Testis (tissue), 2 donors: ENCODE measurements at regions not wholly inside any gene's neighbourhood (a gene's known extent, or its start where the extent isn't known, plus 50 kb on each side); places are given as distances from the start of the nearest gene placed in this dataset.

Experiments
- CTCF ChIP-seq, 3 experiments: fragments of 450-650 bp in 2 of 3; fragments of 200-600 bp in 1 of 3; sonication (generic) in 1 of 3; IDR thresholded peaks; one replicate each; pipeline ENCODE4 v1.5.1; 2016 to 2019; ENCODE audit warnings: antibody characterized with exemption in 3 of 3, mild to moderate bottlenecking in 2 of 3, moderate library complexity in 1 of 3
- POLR2A ChIP-seq: fragments of 450-650 bp; IDR thresholded peaks from one replicate; pipeline ENCODE4 v1.6.1; 2017; ENCODE audit warnings: antibody characterized with exemption, mild to moderate bottlenecking, moderate library complexity

GRCh38 chr2:375956-376307, 88.0 kb upstream of the ALKAL2 start:
- no peak for TF ChIP-seq CTCF (IDR thresholded peaks at IDR 0.05)
- TF ChIP-seq POLR2A: no peak
